ENCODE measurements at regions not wholly inside any gene's neighbourhood (a gene's known extent, or its start where the extent isn't known, plus 50 kb on each side); places are given as distances from the start of the nearest gene placed in this dataset.
A peak's percentile ranks its signal among the peaks of the same experiment; 100 is the strongest.

GRCh38 chr6:137434640-137435039 is 59.6 kb downstream of the OLIG3 start:
- no peak for DNase-seq (ENCODE audit: low read depth in 2 of 2)

GRCh38 chr6:137432054-137432611 is 62.1 kb downstream of the OLIG3 start:
- DNase-seq (ENCODE audit: low read depth in 2 of 2), result no peak

DNA sequence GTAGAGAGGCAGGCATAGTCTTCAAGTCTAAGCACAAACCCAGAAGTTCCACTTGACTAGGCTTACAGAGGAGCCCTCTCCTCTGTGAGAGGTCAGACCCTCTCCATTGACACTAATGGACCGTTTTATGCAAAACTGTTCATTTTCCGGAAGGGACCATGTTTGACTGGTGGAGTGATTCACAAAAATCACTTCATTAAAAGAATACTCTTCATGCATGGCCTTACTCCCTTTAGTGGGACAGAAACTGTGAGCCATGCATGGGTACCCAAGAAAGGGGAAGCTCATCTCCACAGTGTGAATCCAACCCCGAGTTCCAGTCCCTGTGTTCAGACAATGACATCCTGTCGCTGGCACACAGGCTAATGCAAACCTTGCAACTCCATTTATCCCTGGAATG is 63.2 kb downstream of the OLIG3 start:
- no peak for DNase-seq (ENCODE audit: low read depth in 2 of 2)

- DNase-seq (ENCODE audit: low read depth in 2 of 2), result no peak
Observed at GRCh38 chr6:137427656-137428290, 66.4 kb downstream of the OLIG3 start.

- no peak for DNase-seq (ENCODE audit: low read depth in 2 of 2)
Observed at GRCh38 chr6:137426007-137426689, 68.0 kb downstream of the OLIG3 start.

GRCh38 chr6:137424251-137424650 is 69.9 kb downstream of the OLIG3 start:
- DNase-seq (ENCODE audit: low read depth in 2 of 2), result no peak

- no peak for DNase-seq (ENCODE audit: low read depth in 2 of 2)
Observed at GRCh38 chr6:137423451-137424168, 70.6 kb downstream of the OLIG3 start.

- DNase-seq (ENCODE audit: low read depth in 2 of 2), result no peak
Observed at GRCh38 chr6:137417396-137417795, 76.8 kb downstream of the OLIG3 start.

- DNase-seq (ENCODE audit: low read depth in 2 of 2), result no peak
Observed at GRCh38 chr6:137416376-137417109, 77.7 kb downstream of the OLIG3 start.

DNA sequence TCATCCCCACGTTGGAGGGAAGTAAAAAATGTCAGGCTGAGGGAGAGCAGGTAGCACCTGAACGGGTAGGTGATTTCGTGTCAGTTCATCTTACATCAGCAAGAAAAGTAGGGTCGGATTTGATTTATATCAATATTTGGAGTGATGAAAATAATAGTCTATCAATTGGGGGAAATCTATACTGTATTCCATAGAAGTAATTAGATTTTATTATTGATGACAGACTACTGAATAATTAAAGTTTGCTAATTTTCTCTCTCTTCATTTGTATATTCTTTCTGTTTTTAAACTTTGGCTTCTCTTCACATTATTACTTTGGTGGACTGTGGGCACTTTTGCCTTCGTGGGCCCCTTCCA is 78.4 kb downstream of the OLIG3 start:
- DNase-seq (ENCODE audit: low read depth in 2 of 2), result no peak

GRCh38 chr6:137415127-137415833 is 78.9 kb downstream of the OLIG3 start:
- peak; percentile 17 to 34 for DNase-seq (ENCODE audit: low read depth in 2 of 2)

- DNase-seq (ENCODE audit: low read depth in 2 of 2), result no peak
Observed at GRCh38 chr6:137414599-137414998, 79.6 kb downstream of the OLIG3 start.

- DNase-seq (ENCODE audit: low read depth in 2 of 2), result no peak
Observed at GRCh38 chr6:137413482-137413881, 80.7 kb downstream of the OLIG3 start.

DNA sequence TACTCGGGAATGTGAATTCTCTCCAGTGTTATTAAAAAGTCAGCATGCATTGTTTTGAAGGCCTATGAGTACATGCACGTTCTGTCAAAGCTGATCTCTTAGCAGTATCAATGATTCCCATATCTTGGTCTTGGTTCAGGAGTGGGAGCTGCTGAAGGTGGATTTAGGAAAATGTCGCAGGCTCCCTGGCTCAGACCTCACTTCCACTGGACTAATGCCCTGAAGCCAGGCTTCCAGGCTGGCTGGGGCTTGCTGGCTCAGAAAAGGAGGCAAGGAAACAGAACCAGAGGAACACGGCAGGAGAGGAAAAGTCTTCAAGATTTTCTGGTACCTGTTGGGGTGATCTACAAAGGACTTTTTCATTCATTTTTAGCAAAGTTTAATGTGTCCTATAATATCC is 81.6 kb downstream of the OLIG3 start:
- no peak for DNase-seq (ENCODE audit: low read depth in 2 of 2)

GRCh38 chr6:137409266-137409777 is 84.9 kb downstream of the OLIG3 start:
- DNase-seq (ENCODE audit: low read depth in 2 of 2), result no peak

DNA sequence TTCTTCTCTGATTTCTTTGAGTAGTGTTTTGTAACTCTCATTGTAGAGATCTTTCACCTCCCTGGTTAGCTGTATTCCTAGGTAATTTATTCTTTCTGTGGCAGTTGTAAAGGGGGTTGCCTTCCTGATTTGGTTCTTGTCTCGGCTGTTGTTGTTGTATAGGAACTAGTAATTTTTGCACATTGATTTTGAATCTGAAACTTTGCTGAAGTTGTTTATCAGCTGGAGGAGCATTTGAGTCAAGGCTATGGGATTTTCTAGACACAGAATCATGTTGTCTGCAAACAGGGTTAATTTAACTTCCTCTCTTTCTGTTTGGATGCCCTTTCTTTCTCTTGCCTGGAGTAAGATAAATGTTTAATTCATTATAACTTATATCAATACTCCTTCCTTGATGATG is 86.4 kb downstream of the OLIG3 start:
- no peak for DNase-seq (ENCODE audit: low read depth in 2 of 2)

GRCh38 chr6:137405806-137406205 is 88.4 kb downstream of the OLIG3 start:
- DNase-seq (ENCODE audit: low read depth in 2 of 2), result no peak

- no peak for DNase-seq (ENCODE audit: low read depth in 2 of 2)
Observed at GRCh38 chr6:137403855-137404254, 90.3 kb downstream of the OLIG3 start.

- DNase-seq (ENCODE audit: low read depth in 2 of 2), result no peak
Observed at GRCh38 chr6:137403443-137403842, 90.8 kb downstream of the OLIG3 start.

DNA sequence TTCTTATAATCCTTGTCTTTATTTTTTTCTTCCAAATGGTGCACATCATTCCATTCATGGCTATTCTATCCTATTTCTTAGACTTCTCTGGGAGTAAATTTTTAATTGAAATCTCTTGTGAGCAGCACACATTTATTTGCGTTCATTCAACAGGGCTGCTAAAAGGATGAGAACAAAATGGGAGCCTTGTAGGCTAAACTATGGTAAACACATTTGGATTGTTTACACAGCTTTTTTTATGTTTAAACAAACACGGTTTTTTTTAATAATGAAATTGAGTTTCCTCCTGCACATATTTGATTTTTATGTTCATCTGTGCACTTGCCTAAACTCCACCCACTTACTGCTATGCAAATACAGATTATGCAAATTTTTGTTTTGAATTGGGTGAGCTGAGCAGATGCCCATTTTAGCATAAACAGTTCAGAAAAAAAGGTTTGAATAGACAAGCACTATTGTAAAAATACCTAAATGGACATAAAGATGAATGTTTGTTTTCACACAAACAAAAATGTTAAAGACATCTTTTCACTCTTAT is 92.0 kb downstream of the OLIG3 start:
- no peak for DNase-seq (ENCODE audit: low read depth in 2 of 2)

DNA sequence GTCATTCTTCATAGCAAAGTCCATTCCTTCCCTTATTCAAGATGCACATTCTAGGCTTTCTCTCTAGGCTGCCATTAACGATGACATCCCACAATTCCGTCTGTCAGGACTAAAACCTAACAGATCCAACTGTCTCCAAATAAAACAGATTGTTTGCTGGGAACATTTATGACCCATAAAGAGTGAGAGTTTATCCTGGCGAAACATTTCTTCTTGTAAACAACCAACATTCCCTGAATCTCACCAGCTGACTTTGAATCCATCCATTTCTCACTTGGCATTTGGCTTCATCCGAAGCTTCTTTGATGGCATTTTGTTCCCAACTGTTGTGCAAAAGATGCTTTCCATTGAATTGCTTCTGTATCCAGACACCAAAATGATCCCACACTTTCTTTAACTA is 93.1 kb downstream of the OLIG3 start:
- no peak for DNase-seq (ENCODE audit: low read depth in 2 of 2)

Measured in stimulated activated CD4-positive, alpha-beta T cell treated with anti-CD3 and anti-CD28 coated beads, Interleukin-1b, Interleukin-23, amount 100 ng/mL, for 1 hour (primary cell).